HCT116 (cell line): ENCODE measurements at regions not wholly inside any gene's neighbourhood (a gene's known extent, or its start where the extent isn't known, plus 50 kb on each side); places are given as distances from the start of the nearest gene placed in this dataset.

Experiments
- ATAC-seq: fragments of 200-7000 bp; cut with Tn5 transposase; 2 replicates; pipeline ENCODE4 v1.9.1; 2020; ENCODE audit warnings: mild to moderate bottlenecking, moderate library complexity
- BruUV-seq: library from RNA; stranded (reverse); fragments of 400-500 nt; replicated peaks from 2 replicates; lab custom pipeline; 2021; lab: Mats Ljungman, UMichigan
- CTCF ChIA-PET: fragments of 300-600 bp; sonication (Branson Sonifier 250); formaldehyde crosslinking; loops from one replicate; lab custom pipeline; 2021; ENCODE audit warnings: antibody characterized with exemption; lab: Charles Lee
- POLR2A ChIA-PET: fragments of 300-600, 350-600 bp; sonication (Branson Sonifier 250); formaldehyde crosslinking; loops from one replicate; lab custom pipeline; 2021; ENCODE audit warnings: antibody characterized with exemption; lab: Charles Lee
- RAD21 ChIA-PET, 2 experiments: fragments of 300-600 bp; sonication (Branson Sonifier 250); formaldehyde crosslinking; loops; one replicate each; lab custom pipeline; 2023; ENCODE audit warnings: low total read pairs in 2 of 2; ENCODE audit not compliant: uncharacterized antibody in 2 of 2, unreplicated experiment in 2 of 2, low non-redundant PET in 1 of 2; lab: Charles Lee
- DNase-seq: peaks from one replicate; pipeline ENCODE4 v3.0.0-alpha.2; 2010; ENCODE audit warnings: low read depth, low spot score
- H2AFZ ChIP-seq: fragments of 200-600 bp; shearing (Covaris generic), sonication (generic); 2 replicates; pipeline ENCODE4 v1.6.1; 2017; ENCODE audit warnings: low read depth, mixed run types, mixed read lengths, antibody characterized with exemption, low read length; ENCODE audit not compliant: poor library complexity, severe bottlenecking
- H3K27ac ChIP-seq: 2 replicates; pipeline ENCODE4 v1.5.1; 2012; ENCODE audit warnings: low read depth, low read length
- H3K27me3 ChIP-seq: fragments of 200-600 bp; sonication (generic); 2 replicates; pipeline ENCODE4 v1.6.1; 2016; ENCODE audit warnings: mixed run types, low read length, mixed read lengths; ENCODE audit not compliant: insufficient read depth
- H3K36me3 ChIP-seq, 2 experiments: fragments of 200-500 bp in 1 of 2; fragments of 200-600 bp in 1 of 2; sonication (Bioruptor generic) in 1 of 2; sonication (generic) in 1 of 2; 2 replicates each; pipeline versions ENCODE4 v1.5.1 to v1.6.1; 2014 to 2016; ENCODE audit warnings: low read length in 2 of 2, inconsistent platforms in 1 of 2, mixed read lengths in 1 of 2, mixed run types in 1 of 2; ENCODE audit not compliant: insufficient read depth in 2 of 2, control insufficient read depth in 1 of 2
- H3K4me1 ChIP-seq, 2 experiments: fragments of 200-600 bp in 1 of 2; sonication (generic) in 1 of 2; 2 replicates each; pipeline versions ENCODE4 v1.5.1 to v1.6.1; 2012 to 2017; ENCODE audit warnings: low read length in 2 of 2, inconsistent platforms in 1 of 2, mild to moderate bottlenecking in 1 of 2, mixed read lengths in 1 of 2, mixed run types in 1 of 2, moderate library complexity in 1 of 2; ENCODE audit not compliant: insufficient read depth in 2 of 2, control insufficient read depth in 1 of 2
- H3K4me2 ChIP-seq: fragments of 200-600 bp; sonication (generic); 2 replicates; pipeline ENCODE4 v1.6.1; 2017; ENCODE audit warnings: mixed run types, low read length, mixed read lengths
- H3K4me3 ChIP-seq, 2 experiments: fragments of 200-600 bp in 1 of 2; sonication (generic) in 1 of 2; replicated peaks in 1 of 2; 2 replicates each; pipeline ENCODE4 v1.5.1; 2011 to 2016; ENCODE audit warnings: low read length in 2 of 2, control low read depth in 1 of 2, low read depth in 1 of 2, mild to moderate bottlenecking in 1 of 2, mixed read lengths in 1 of 2, mixed run types in 1 of 2
- H3K79me2 ChIP-seq: fragments of 200-600 bp; sonication (generic); 2 replicates; pipeline ENCODE4 v1.6.1; 2017; ENCODE audit warnings: mild to moderate bottlenecking, mixed run types, low read length, moderate library complexity, mixed read lengths; ENCODE audit not compliant: insufficient read depth
- H3K9ac ChIP-seq: fragments of 200-600 bp; sonication (generic); 2 replicates; pipeline ENCODE4 v1.6.1; 2016; ENCODE audit warnings: low read length, mixed read lengths
- H3K9me2 ChIP-seq: fragments of 200-600 bp; sonication (generic), shearing (Covaris generic); 2 replicates; pipeline ENCODE4 v1.6.1; 2017; ENCODE audit warnings: mixed run types, mild to moderate bottlenecking, moderate library complexity; ENCODE audit not compliant: insufficient read depth
- H3K9me3 ChIP-seq, 2 experiments: fragments of 200-500 bp in 1 of 2; fragments of 200-600 bp in 1 of 2; sonication (Bioruptor generic) in 1 of 2; sonication (generic) in 1 of 2; 2 replicates each; pipeline ENCODE4 v1.6.1; 2014 to 2017; ENCODE audit warnings: low read length in 2 of 2, mixed read lengths in 2 of 2, inconsistent platforms in 1 of 2, low read depth in 1 of 2, mild to moderate bottlenecking in 1 of 2, mixed run types in 1 of 2, moderate library complexity in 1 of 2; ENCODE audit not compliant: control insufficient read depth in 1 of 2, insufficient read depth in 1 of 2
- H4K20me1 ChIP-seq: fragments of 200-600 bp; sonication (generic), shearing (Covaris generic); 2 replicates; pipeline ENCODE4 v1.6.1; 2017; ENCODE audit warnings: mixed run types, mild to moderate bottlenecking, moderate library complexity; ENCODE audit not compliant: insufficient read depth
- CEBPB ChIP-seq: IDR thresholded peaks from 2 replicates; pipeline ENCODE4 v1.6.1; 2012; ENCODE audit warnings: low read depth
- EZH2phosphoT487 ChIP-seq: fragments of 200-600 bp; IDR thresholded peaks from 2 replicates; pipeline ENCODE4 v1.6.1; 2018; ENCODE audit warnings: antibody characterized with exemption, borderline replicate concordance
- POLR2A ChIP-seq: IDR thresholded peaks from 2 replicates; pipeline ENCODE4 v1.7.0; 2011; ENCODE audit warnings: borderline replicate concordance; ENCODE audit not compliant: insufficient read depth, insufficient read length; ENCODE audit errors: extremely low read depth
- RAD21 ChIP-seq: IDR thresholded peaks from 2 replicates; pipeline ENCODE4 v1.6.1; 2012; ENCODE audit warnings: low read depth, mild to moderate bottlenecking
- SRF ChIP-seq: IDR thresholded peaks from 2 replicates; pipeline ENCODE4 v1.6.1; 2012; ENCODE audit warnings: low read depth
- YY1 ChIP-seq: IDR thresholded peaks from 2 replicates; pipeline ENCODE4 v1.6.1; 2011; ENCODE audit warnings: low read length, low read depth, moderate library complexity, mild to moderate bottlenecking; ENCODE audit not compliant: insufficient replicate concordance; ENCODE audit errors: extremely low read depth
- ZFX ChIP-seq: fragments of 450-650 bp; IDR thresholded peaks from 2 replicates; pipeline ENCODE4 v1.6.1; 2017
- ZNF274 ChIP-seq: fragments of 200-500 bp; sonication (Bioruptor generic); IDR thresholded peaks from 2 replicates; pipeline ENCODE4 v1.6.1; 2014; ENCODE audit warnings: mild to moderate bottlenecking, low read depth, low read length, inconsistent platforms
- intact Hi-C: fragments of 100-400 bp; cut with micrococcal nuclease; formaldehyde crosslinking; loops from 2 replicates; pipeline ENCODE4 v1.10.0; 2022
- TF ChIP-seq, protein P1 (sequence below): IDR thresholded peaks from 2 replicates; pipeline ENCODE4 v1.6.1; 2012
- TF ChIP-seq, protein P2 (sequence below): IDR thresholded peaks from 2 replicates; pipeline ENCODE4 v1.6.1; 2012
- TF ChIP-seq, protein P3 (sequence below): IDR thresholded peaks from 2 replicates; pipeline ENCODE4 v1.6.1; 2012; ENCODE audit warnings: low read depth
- TF ChIP-seq, protein P4 (sequence below), 3 experiments: fragments of 200-600 bp in 1 of 3; sonication (generic) in 1 of 3; IDR thresholded peaks in 2 of 3; conservative IDR thresholded peaks in 1 of 3; 2 replicates each; pipeline ENCODE4 v1.5.1; 2012 to 2017; ENCODE audit warnings: low read depth in 2 of 3, low read length in 2 of 3, antibody characterized with exemption in 1 of 3, borderline replicate concordance in 1 of 3, control low read depth in 1 of 3, mild to moderate bottlenecking in 1 of 3, mixed read lengths in 1 of 3, mixed run types in 1 of 3, moderate library complexity in 1 of 3; ENCODE audit not compliant: insufficient read depth in 1 of 3

DNA sequence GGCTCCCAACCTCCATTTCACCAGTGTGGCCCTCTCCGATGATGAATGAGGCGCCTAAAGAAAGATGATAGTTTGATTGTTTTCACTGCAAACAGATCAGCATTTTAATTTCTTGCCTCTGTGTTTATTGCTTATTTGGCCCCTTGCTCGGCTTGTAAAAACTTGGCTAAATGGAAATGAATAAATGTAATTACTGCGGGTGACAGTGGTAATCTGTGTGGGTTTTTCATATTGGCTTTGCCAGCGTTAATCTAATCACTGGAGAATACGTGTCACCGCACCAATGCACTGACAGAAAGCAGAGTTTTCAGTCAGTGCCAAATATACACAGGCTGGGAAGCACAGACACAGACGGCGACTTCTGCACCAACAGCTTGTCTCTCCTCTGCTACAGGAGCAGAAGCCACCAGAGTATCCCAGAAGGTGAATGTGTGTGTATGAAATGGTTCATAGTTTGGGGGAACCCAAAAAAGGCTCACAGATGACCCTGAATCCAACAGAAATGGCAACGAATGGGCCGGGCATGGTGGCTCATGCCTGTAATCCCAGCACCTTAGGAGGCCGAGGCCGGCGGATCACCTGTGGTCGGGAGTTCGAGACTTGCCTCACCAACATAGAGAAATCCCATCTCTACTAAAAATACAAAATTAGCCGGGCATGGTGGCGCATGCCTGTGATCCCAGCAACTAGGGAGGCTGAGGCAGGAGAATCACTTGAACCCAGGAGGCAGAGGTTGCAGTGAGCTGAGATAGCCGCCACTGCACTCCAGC is 534.0 kb downstream of the PKHD1 start:
- POLR2A ChIA-PET = no interaction called here
- no peak overlapping the region for H3K4me3 ChIP-seq
- no peak overlapping the region for H3K9ac ChIP-seq
- no peak overlapping the region for H3K27ac ChIP-seq
- H4K20me1 ChIP-seq = no peaks in the 10 kb centered on the region
- H3K79me2 ChIP-seq = no peaks in the 10 kb centered on the region
- H3K36me3 ChIP-seq = no peaks in the 10 kb centered on the region
- BruUV-seq = no TSS peak
- no peaks in the 10 kb centered on the region for H3K27me3 ChIP-seq
- no peaks in the 10 kb centered on the region for H3K4me1 ChIP-seq
- CTCF ChIA-PET = no interaction called here
- no peaks in the 10 kb centered on the region for H3K9me2 ChIP-seq
- no peak overlapping the region for H3K4me2 ChIP-seq
- RAD21 ChIA-PET = no interaction called here
- H3K9me3 ChIP-seq = peaks cover 11 to 17% of the 10 kb centered on the region in 2 experiments; a peak in 2 of 4 replicates
- ATAC-seq (no peak), DNase-seq (no peak)
- intact Hi-C loops = no loop called here
- TF ChIP-seq CEBPB = no peak
- H2AFZ ChIP-seq = no peak overlapping the region

DNA sequence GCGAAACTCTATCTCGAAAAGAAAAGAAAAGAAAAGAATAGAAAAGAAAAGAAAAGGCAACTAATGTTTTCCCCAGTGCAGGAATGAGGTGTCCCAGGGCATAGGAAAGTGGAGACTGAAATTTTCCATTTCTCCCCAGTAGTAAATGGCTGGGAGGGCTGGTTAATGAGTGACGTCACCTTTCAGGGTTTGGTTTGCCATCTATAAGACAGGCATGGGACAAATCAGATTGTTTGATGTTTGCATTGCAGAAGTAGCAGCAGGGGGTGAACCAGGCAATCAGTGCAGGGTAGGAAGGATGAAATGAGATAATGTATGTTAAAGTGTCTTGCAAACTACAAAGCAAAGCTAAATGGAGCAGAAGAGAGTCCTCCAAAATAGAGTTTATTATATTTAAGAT is 533.4 kb downstream of the PKHD1 start:
- ChIA-PET RAD21 (no interaction called here), CTCF (no interaction called here), POLR2A (no interaction called here)
- intact Hi-C loops = no loop called here
- BruUV-seq = no TSS peak
- Histone ChIP-seq H3K9me3 (peaks cover 11 to 19% of the 10 kb centered on the region in 2 experiments; a peak in 2 of 4 replicates), H3K79me2 (no peaks in the 10 kb centered on the region), H3K4me1 (no peaks in the 10 kb centered on the region), H3K9ac (no peak overlapping the region), H3K4me2 (no peak overlapping the region), H3K36me3 (no peaks in the 10 kb centered on the region), H2AFZ (no peak overlapping the region), H3K4me3 (no peak overlapping the region), H3K9me2 (no peaks in the 10 kb centered on the region), H3K27ac (no peak overlapping the region), H3K27me3 (no peaks in the 10 kb centered on the region), H4K20me1 (no peaks in the 10 kb centered on the region)
- no peak for ATAC-seq
- no peak for DNase-seq
- TF ChIP-seq, protein P1, sequence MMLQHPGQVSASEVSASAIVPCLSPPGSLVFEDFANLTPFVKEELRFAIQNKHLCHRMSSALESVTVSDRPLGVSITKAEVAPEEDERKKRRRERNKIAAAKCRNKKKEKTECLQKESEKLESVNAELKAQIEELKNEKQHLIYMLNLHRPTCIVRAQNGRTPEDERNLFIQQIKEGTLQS = no peak
- TF ChIP-seq, protein P2, sequence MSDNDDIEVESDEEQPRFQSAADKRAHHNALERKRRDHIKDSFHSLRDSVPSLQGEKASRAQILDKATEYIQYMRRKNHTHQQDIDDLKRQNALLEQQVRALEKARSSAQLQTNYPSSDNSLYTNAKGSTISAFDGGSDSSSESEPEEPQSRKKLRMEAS = no peak
- TF ChIP-seq ZNF274 = no peak
- TF ChIP-seq, protein P3, sequence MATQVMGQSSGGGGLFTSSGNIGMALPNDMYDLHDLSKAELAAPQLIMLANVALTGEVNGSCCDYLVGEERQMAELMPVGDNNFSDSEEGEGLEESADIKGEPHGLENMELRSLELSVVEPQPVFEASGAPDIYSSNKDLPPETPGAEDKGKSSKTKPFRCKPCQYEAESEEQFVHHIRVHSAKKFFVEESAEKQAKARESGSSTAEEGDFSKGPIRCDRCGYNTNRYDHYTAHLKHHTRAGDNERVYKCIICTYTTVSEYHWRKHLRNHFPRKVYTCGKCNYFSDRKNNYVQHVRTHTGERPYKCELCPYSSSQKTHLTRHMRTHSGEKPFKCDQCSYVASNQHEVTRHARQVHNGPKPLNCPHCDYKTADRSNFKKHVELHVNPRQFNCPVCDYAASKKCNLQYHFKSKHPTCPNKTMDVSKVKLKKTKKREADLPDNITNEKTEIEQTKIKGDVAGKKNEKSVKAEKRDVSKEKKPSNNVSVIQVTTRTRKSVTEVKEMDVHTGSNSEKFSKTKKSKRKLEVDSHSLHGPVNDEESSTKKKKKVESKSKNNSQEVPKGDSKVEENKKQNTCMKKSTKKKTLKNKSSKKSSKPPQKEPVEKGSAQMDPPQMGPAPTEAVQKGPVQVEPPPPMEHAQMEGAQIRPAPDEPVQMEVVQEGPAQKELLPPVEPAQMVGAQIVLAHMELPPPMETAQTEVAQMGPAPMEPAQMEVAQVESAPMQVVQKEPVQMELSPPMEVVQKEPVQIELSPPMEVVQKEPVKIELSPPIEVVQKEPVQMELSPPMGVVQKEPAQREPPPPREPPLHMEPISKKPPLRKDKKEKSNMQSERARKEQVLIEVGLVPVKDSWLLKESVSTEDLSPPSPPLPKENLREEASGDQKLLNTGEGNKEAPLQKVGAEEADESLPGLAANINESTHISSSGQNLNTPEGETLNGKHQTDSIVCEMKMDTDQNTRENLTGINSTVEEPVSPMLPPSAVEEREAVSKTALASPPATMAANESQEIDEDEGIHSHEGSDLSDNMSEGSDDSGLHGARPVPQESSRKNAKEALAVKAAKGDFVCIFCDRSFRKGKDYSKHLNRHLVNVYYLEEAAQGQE = no peak
- TF ChIP-seq YY1 = no peak
- TF ChIP-seq POLR2A = no peak
- TF ChIP-seq RAD21 = no peak
- TF ChIP-seq, protein P4, sequence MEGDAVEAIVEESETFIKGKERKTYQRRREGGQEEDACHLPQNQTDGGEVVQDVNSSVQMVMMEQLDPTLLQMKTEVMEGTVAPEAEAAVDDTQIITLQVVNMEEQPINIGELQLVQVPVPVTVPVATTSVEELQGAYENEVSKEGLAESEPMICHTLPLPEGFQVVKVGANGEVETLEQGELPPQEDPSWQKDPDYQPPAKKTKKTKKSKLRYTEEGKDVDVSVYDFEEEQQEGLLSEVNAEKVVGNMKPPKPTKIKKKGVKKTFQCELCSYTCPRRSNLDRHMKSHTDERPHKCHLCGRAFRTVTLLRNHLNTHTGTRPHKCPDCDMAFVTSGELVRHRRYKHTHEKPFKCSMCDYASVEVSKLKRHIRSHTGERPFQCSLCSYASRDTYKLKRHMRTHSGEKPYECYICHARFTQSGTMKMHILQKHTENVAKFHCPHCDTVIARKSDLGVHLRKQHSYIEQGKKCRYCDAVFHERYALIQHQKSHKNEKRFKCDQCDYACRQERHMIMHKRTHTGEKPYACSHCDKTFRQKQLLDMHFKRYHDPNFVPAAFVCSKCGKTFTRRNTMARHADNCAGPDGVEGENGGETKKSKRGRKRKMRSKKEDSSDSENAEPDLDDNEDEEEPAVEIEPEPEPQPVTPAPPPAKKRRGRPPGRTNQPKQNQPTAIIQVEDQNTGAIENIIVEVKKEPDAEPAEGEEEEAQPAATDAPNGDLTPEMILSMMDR (IDR thresholded peaks at IDR 0.05 in 2 of 3, conservative IDR thresholded peaks at IDR 0.05 in 1 of 3; ENCODE audit: borderline replicate concordance in 1 of 3, insufficient read depth in 1 of 3, low read depth in 2 of 3, low read length in 2 of 3) = no peak
- TF ChIP-seq SRF = no peak
- TF ChIP-seq EZH2phosphoT487 = no peak
- no peak for TF ChIP-seq ZFX
